Panc1 (cell line): ENCODE measurements at regions not wholly inside any gene's neighbourhood (a gene's known extent, or its start where the extent isn't known, plus 50 kb on each side); places are given as distances from the start of the nearest gene placed in this dataset.

ENCODE experiments used
- ATAC-seq: fragments of 200-7000 bp; cut with Tn5 transposase; 2 replicates; pipeline ENCODE4 v1.9.1; 2020; ENCODE audit warnings: mild to moderate bottlenecking, moderate library complexity
- BruUV-seq: library from RNA; stranded (reverse); fragments of 400-500 nt; replicated peaks from 2 replicates; lab custom pipeline; 2021; lab: Mats Ljungman, UMichigan
- CTCF ChIA-PET: fragments of 300-600 bp; sonication (Branson Sonifier 250); formaldehyde crosslinking; loops from one replicate; lab custom pipeline; 2022; ENCODE audit warnings: antibody characterized with exemption; lab: Charles Lee
- POLR2A ChIA-PET: fragments of 300-600 bp; sonication (Branson Sonifier 250); formaldehyde crosslinking; loops from one replicate; lab custom pipeline; 2022; ENCODE audit warnings: antibody characterized with exemption; lab: Charles Lee
- DNase-seq: peaks from one replicate; pipeline ENCODE4 v3.0.0-alpha.2; 2010; ENCODE audit warnings: low read depth, low spot score
- H3K27ac ChIP-seq: 2 replicates; pipeline ENCODE4 v1.5.1; 2011; ENCODE audit warnings: mild to moderate bottlenecking, low read length, inconsistent platforms
- H3K27me3 ChIP-seq: fragments of 200-500 bp; sonication (Bioruptor generic); 2 replicates; pipeline ENCODE4 v1.6.0; 2014; ENCODE audit warnings: low read length, inconsistent platforms; ENCODE audit not compliant: control insufficient read depth, insufficient read depth
- H3K36me3 ChIP-seq: fragments of 200-500 bp; sonication (Bioruptor generic); 2 replicates; pipeline ENCODE4 v1.5.1; 2014; ENCODE audit warnings: inconsistent platforms, mild to moderate bottlenecking, low read length, moderate library complexity; ENCODE audit not compliant: control insufficient read depth, insufficient read depth
- H3K4me1 ChIP-seq: 2 replicates; pipeline ENCODE4 v1.5.1; 2011; ENCODE audit warnings: inconsistent platforms, mild to moderate bottlenecking, low read length, moderate library complexity; ENCODE audit not compliant: control insufficient read depth, insufficient read depth
- H3K4me3 ChIP-seq, 2 experiments: 2 replicates each; pipeline ENCODE4 v1.5.1; 2011 to 2012; ENCODE audit warnings: low read depth in 2 of 2, low read length in 2 of 2, mild to moderate bottlenecking in 2 of 2, inconsistent platforms in 1 of 2, moderate library complexity in 1 of 2
- H3K9me3 ChIP-seq: fragments of 200-500 bp; sonication (Bioruptor generic); 2 replicates; pipeline ENCODE4 v1.5.1; 2014; ENCODE audit warnings: low read depth, mild to moderate bottlenecking, inconsistent platforms, low read length, moderate library complexity; ENCODE audit not compliant: control insufficient read depth, insufficient read depth
- POLR2AphosphoS5 ChIP-seq: IDR thresholded peaks from 2 replicates; pipeline ENCODE4 v1.6.1; 2012; ENCODE audit warnings: mild to moderate bottlenecking, low read depth, low read length, moderate library complexity
- SIN3A ChIP-seq: IDR thresholded peaks from 2 replicates; pipeline ENCODE4 v1.6.1; 2012; ENCODE audit warnings: low read depth, mild to moderate bottlenecking, low read length, moderate library complexity, borderline replicate concordance; ENCODE audit not compliant: insufficient read depth
- TCF7L2 ChIP-seq: IDR thresholded peaks from 2 replicates; pipeline ENCODE4 v1.6.1; 2011; ENCODE audit warnings: mild to moderate bottlenecking, low read depth, low read length, inconsistent platforms
- in situ Hi-C: cut with HindIII; loops from 2 replicates; pipeline ENCODE4 v1.10.0; 2016; ENCODE audit warnings: low sequenced_read_pairs, low pct_unique_long_range_greater_than_20kb
- intact Hi-C: fragments of 100-400 bp; cut with micrococcal nuclease; formaldehyde crosslinking; loops from one replicate; pipeline ENCODE4 v1.10.0; 2022; ENCODE audit not compliant: unreplicated experiment
- TF ChIP-seq, protein P1 (sequence below), 2 experiments: IDR thresholded peaks; 2 replicates each; pipeline ENCODE4 v1.6.1; 2011 to 2012; ENCODE audit warnings: low read depth in 2 of 2, control low read depth in 1 of 2, low read length in 1 of 2, mild to moderate bottlenecking in 1 of 2, moderate library complexity in 1 of 2; ENCODE audit not compliant: insufficient read depth in 1 of 2
- TF ChIP-seq, protein P2 (sequence below): fragments of 450-650 bp; IDR thresholded peaks from 2 replicates; pipeline ENCODE4 v1.5.1; 2017; ENCODE audit warnings: mild to moderate bottlenecking

DNA sequence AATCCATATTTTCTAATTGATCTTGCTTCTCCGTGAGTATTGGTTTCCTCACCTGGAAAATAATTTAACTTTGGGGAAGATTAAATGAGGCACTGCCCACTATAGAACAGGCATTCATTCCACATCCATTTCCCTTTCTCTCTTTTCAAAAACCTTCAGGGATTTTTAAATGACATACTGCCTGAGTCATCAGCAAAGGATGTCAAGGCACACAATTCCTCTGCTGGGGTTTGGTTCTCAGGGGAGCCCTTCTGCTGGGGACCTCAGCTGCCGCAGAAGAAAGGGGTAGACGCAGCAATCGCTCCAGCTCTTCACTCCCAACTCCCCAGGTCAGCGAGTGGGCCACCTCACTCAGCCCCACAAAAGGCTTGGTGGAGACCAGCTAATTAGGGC is 90.7 kb upstream of the BACH2 start:
- H3K4me3 ChIP-seq: no peak overlapping the region
- POLR2A ChIA-PET: no interaction called here

DNA sequence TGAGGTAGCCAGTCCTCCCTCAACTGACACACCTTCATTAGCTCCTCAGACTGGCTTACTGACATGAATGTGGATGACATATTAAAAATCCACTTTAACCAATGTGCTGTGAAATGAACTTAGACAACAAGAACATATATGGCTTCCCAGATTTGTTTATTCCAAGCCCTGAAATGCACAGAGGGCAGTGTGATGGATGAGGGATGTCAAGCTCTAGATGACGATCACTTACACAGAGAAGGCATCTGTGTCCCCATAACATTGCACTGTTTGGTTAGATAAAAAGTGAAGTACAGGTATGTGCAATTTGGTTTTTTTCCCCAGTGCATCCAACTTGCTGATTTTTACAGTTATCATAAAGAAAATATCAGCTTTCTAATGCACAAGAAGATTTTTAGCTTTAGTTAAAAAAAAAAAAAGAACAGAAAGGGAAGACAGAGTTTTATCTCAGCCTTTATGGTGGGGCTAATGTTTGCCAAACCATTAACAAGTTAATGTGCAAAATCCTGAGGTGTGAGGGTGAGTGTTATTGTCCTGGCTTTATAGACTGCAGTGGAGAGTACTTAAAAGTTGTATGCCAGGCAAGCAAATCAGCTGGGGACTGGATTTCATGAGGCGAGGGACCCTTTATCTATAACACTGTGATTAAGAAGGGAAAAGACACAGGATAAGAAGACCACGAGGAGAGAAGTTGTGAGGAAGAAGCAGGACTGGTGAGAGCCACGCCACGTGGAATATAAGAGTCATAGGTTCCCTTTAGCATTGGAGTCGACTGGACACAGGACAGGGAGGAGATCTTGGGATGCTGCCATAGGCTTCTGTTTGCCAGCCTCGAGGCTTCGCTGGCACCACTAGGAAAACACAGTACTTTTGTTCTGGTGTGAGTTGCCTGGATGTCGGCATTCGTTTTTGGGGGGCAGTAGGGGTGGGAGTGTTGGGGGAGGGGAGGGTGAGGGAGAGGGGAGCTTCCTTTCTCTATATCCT is 90.0 kb upstream of the BACH2 start:
- no peak for ATAC-seq

More for the DNA sequence above, 90.7 kb upstream of the BACH2 start:
- Histone ChIP-seq H3K36me3 (no peaks in the 10 kb centered on the region; the same call in 1 of the 2 replicates), H3K27ac (no peak overlapping the region), H3K27me3 (no peaks in the 10 kb centered on the region), H3K9me3 (no peaks in the 10 kb centered on the region), H3K4me1 (no peaks in the 10 kb centered on the region)
- TF ChIP-seq TCF7L2 (no peak), POLR2AphosphoS5 (no peak), SIN3A (no peak)
- TF ChIP-seq, protein P1, sequence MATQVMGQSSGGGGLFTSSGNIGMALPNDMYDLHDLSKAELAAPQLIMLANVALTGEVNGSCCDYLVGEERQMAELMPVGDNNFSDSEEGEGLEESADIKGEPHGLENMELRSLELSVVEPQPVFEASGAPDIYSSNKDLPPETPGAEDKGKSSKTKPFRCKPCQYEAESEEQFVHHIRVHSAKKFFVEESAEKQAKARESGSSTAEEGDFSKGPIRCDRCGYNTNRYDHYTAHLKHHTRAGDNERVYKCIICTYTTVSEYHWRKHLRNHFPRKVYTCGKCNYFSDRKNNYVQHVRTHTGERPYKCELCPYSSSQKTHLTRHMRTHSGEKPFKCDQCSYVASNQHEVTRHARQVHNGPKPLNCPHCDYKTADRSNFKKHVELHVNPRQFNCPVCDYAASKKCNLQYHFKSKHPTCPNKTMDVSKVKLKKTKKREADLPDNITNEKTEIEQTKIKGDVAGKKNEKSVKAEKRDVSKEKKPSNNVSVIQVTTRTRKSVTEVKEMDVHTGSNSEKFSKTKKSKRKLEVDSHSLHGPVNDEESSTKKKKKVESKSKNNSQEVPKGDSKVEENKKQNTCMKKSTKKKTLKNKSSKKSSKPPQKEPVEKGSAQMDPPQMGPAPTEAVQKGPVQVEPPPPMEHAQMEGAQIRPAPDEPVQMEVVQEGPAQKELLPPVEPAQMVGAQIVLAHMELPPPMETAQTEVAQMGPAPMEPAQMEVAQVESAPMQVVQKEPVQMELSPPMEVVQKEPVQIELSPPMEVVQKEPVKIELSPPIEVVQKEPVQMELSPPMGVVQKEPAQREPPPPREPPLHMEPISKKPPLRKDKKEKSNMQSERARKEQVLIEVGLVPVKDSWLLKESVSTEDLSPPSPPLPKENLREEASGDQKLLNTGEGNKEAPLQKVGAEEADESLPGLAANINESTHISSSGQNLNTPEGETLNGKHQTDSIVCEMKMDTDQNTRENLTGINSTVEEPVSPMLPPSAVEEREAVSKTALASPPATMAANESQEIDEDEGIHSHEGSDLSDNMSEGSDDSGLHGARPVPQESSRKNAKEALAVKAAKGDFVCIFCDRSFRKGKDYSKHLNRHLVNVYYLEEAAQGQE (IDR thresholded peaks at IDR 0.05; ENCODE audit: insufficient read depth in 1 of 2, low read depth in 2 of 2, low read length in 1 of 2): no peak
- TF ChIP-seq, protein P2, sequence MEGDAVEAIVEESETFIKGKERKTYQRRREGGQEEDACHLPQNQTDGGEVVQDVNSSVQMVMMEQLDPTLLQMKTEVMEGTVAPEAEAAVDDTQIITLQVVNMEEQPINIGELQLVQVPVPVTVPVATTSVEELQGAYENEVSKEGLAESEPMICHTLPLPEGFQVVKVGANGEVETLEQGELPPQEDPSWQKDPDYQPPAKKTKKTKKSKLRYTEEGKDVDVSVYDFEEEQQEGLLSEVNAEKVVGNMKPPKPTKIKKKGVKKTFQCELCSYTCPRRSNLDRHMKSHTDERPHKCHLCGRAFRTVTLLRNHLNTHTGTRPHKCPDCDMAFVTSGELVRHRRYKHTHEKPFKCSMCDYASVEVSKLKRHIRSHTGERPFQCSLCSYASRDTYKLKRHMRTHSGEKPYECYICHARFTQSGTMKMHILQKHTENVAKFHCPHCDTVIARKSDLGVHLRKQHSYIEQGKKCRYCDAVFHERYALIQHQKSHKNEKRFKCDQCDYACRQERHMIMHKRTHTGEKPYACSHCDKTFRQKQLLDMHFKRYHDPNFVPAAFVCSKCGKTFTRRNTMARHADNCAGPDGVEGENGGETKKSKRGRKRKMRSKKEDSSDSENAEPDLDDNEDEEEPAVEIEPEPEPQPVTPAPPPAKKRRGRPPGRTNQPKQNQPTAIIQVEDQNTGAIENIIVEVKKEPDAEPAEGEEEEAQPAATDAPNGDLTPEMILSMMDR: no peak
- in situ Hi-C loops (no loop called here), intact Hi-C loops (no loop called here)
- no peak for DNase-seq
- BruUV-seq: no TSS peak
- no peak for ATAC-seq
- CTCF ChIA-PET: no interaction called here

More for the DNA sequence above, 90.0 kb upstream of the BACH2 start:
- ChIA-PET CTCF (no interaction called here), POLR2A (no interaction called here)
- Histone ChIP-seq H3K27me3 (no peaks in the 10 kb centered on the region), H3K27ac (no peak overlapping the region), H3K4me1 (no peaks in the 10 kb centered on the region), H3K36me3 (no peaks in the 10 kb centered on the region; the same call in 1 of the 2 replicates), H3K4me3 (no peak overlapping the region), H3K9me3 (no peaks in the 10 kb centered on the region)
- intact Hi-C loops (no loop called here), in situ Hi-C loops (no loop called here)
- no peak for DNase-seq
- BruUV-seq: no TSS peak
- TF ChIP-seq, protein P1 (IDR thresholded peaks at IDR 0.05; ENCODE audit: insufficient read depth in 1 of 2, low read depth in 2 of 2, low read length in 1 of 2): no peak
- TF ChIP-seq, protein P2: no peak
- TF ChIP-seq SIN3A (no peak), POLR2AphosphoS5 (no peak), TCF7L2 (no peak)
